Activated CD8-positive, alpha-beta T cell treated with anti-CD3 and anti-CD28 coated beads, Interleukin-2, amount 10 ng/mL, durations not matched to agents 7 days and 5 days (primary cell): ENCODE measurements at regions not wholly inside any gene's neighbourhood (a gene's known extent, or its start where the extent isn't known, plus 50 kb on each side); places are given as distances from the start of the nearest gene placed in this dataset.

Experiments
- ATAC-seq: fragments of 150-1000 bp; cut with Tn5 transposase; one replicate; pipeline ENCODE4 v1.10.0; 2021; ENCODE audit warnings: moderate library complexity
- CTCF ChIA-PET: fragments of 350-600 bp; sonication (Branson Sonifier 250); formaldehyde crosslinking; loops from one replicate; lab custom pipeline; 2021; ENCODE audit warnings: antibody characterized with exemption; lab: Charles Lee
- POLR2A ChIA-PET: fragments of 350-600 bp; sonication (Branson Sonifier 250); formaldehyde crosslinking; loops from one replicate; lab custom pipeline; 2021; ENCODE audit warnings: antibody characterized with exemption; lab: Charles Lee
- DNase-seq: peaks from one replicate; pipeline ENCODE4 v3.0.0-alpha.2; 2020
- H3K27ac Mint-ChIP-seq: one replicate; pipeline ENCODE4 v1.8.0; 2021; ENCODE audit warnings: mild to moderate bottlenecking, mixed read lengths
- H3K27me3 Mint-ChIP-seq: one replicate; pipeline ENCODE4 v1.8.0; 2021; ENCODE audit warnings: low read depth, mixed read lengths
- H3K36me3 Mint-ChIP-seq: one replicate; pipeline ENCODE4 v1.8.0; 2021; ENCODE audit warnings: low read depth, mixed read lengths
- H3K4me1 Mint-ChIP-seq: one replicate; pipeline ENCODE4 v1.8.0; 2021; ENCODE audit warnings: low read depth, mixed read lengths
- H3K4me3 Mint-ChIP-seq: one replicate; pipeline ENCODE4 v1.8.0; 2021; ENCODE audit warnings: mild to moderate bottlenecking, mixed read lengths
- H3K9me3 Mint-ChIP-seq: one replicate; pipeline ENCODE4 v1.8.0; 2022; ENCODE audit warnings: mixed read lengths; ENCODE audit not compliant: insufficient read depth

DNA sequence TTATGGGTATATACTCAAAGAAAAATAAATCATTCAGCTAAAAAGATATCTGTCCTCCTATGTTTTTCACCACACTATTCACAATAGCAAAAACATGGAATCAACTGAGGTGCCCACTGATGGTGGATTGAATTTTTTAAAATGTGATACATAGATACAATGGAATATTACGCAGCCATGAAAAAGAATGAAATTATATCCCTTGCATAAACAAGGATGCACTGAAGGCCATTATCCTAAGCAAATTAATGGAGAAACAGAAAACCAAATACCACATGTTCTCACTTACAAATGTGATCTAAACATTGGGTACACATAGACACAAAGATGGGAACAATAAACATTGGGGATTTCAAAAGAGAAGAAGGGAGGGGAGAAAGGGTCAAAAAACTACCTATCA, 964.2 kb upstream of the IGFBP7 start:
- Mint-ChIP-seq H3K9me3 (peaks cover 8% of the 10 kb centered on the region), H3K4me1 (no peaks in the 10 kb centered on the region), H3K36me3 (no peaks in the 10 kb centered on the region), H3K27me3 (no peaks in the 10 kb centered on the region), H3K27ac (no peak overlapping the region), H3K4me3 (no peak overlapping the region)
- DNase-seq = no peak
- POLR2A ChIA-PET = no interaction called here
- CTCF ChIA-PET = no interaction called here
- no peak for ATAC-seq

DNA sequence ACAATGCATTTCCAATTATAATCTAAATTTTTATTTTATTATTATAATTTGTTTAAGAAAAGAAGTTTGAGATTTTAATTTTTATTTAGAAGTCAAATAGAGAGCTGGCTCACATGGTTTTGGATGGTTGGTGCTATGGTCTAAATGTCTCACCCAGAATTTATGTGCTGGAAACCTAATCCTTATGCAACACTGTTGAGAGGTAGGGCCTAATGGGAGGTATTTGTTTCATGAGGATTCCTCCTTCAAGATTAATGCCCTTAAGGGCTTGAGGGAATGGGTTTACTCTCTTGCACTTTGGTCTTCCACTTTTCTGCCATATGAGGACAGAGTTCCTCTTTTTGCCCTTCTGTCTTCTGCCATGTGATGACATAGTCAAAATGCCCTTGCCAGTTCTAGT, 960.5 kb upstream of the IGFBP7 start:
- H3K9me3 Mint-ChIP-seq = peaks cover 8% of the 10 kb centered on the region
- H3K4me1 Mint-ChIP-seq = no peaks in the 10 kb centered on the region
- ATAC-seq (no peak), DNase-seq (no peak)
- ChIA-PET POLR2A (no interaction called here), CTCF (no interaction called here)
- no peaks in the 10 kb centered on the region for H3K36me3 Mint-ChIP-seq
- H3K27ac Mint-ChIP-seq = no peak overlapping the region
- H3K27me3 Mint-ChIP-seq = no peaks in the 10 kb centered on the region
- no peak overlapping the region for H3K4me3 Mint-ChIP-seq

DNA sequence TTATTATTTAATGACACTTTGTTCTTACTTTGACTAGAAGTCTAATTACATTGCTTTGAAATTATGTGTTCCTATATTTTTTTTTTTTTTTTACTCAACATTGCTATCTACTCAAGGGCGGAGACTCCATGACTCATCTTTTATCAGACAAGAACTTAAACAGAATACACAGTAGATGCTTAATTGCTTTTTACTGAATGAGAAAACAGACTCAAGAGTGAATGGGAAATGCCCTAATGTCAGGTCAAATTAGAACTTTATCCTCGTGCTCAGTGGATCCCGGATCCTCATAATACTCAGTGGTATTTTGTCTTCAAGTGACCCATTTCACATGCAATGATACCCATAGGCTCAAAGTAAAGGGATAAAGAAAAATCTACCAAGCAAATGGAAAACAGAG, 954.5 kb upstream of the IGFBP7 start:
- Mint-ChIP-seq H3K27me3 (no peaks in the 10 kb centered on the region), H3K27ac (no peak overlapping the region), H3K9me3 (no peaks in the 10 kb centered on the region), H3K4me3 (no peak overlapping the region), H3K4me1 (no peaks in the 10 kb centered on the region), H3K36me3 (no peaks in the 10 kb centered on the region)
- no peak for ATAC-seq
- DNase-seq = no peak
- POLR2A ChIA-PET = no interaction called here
- CTCF ChIA-PET = interaction anchor here (1.3 kb wide), 1 partner anchor 901 kb away, joined by 4 read pairs; no protein-coding TSS in a partner anchor

DNA sequence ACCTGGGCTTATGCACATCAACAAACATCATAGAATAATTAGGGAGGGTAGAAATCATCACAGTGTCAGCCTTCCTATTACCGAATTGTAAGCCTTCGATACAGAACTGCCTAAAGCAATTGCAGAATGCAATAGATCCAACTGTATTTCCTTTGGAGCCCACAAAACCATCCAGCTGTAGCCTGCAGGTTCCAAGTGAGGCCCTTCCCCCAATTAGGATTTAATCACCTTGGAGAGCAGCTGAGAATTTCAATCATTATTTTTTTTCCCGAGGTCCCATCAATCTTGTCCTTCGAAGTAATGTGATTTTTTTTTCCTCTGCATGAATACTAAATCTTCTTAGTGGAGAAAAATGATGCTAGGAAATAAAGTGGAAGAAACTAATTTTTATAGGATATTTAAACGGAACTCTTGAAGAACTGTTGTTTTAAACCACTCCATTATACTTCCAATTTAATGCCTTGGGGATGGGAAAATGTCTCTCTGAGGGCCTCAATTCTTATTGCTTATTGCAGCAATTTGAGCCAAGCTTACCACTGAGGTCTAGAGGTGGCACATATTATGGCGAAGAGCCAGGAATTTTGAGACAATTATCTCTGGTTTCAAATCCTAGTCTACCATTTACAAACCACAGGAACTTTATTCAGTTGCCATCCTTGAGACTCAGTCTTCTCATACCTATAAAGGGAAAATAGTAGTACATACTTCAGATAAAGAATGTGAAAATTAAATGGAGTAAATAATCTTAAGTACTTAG, 953.4 kb upstream of the IGFBP7 start:
- Mint-ChIP-seq H3K4me1 (no peaks in the 10 kb centered on the region), H3K9me3 (no peaks in the 10 kb centered on the region), H3K36me3 (no peaks in the 10 kb centered on the region), H3K4me3 (no peak overlapping the region), H3K27ac (no peak overlapping the region), H3K27me3 (no peaks in the 10 kb centered on the region)
- CTCF ChIA-PET = interaction anchor here (1.3 kb wide), 1 partner anchor 900 kb away, joined by 4 read pairs; no protein-coding TSS in a partner anchor
- no peak for ATAC-seq
- POLR2A ChIA-PET = no interaction called here
- DNase-seq = no peak

DNA sequence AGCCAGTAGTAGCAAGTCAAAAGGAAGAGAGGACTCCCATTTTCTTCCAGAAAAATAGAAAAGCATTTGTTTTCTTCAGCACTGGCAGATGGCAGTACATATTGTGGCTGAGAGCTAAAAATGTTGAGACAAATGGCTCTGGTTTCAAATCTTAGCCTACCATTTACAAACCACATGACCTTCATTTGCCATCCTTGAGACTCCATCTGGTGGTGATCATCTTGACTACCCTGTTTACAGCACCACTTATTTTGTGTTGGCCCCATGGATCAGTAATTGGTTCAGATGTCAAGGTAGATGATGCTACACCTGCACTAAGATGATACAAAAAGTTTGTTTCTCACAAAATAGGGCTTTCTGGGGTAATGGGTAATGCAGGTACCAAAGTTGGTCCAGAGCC, 951.8 kb upstream of the IGFBP7 start:
- no peak overlapping the region for H3K4me3 Mint-ChIP-seq
- ChIA-PET POLR2A (no interaction called here), CTCF (no interaction called here)
- no peak overlapping the region for H3K27ac Mint-ChIP-seq
- ATAC-seq (no peak), DNase-seq (no peak)
- H3K27me3 Mint-ChIP-seq = no peaks in the 10 kb centered on the region
- H3K4me1 Mint-ChIP-seq = no peaks in the 10 kb centered on the region
- H3K36me3 Mint-ChIP-seq = no peaks in the 10 kb centered on the region
- H3K9me3 Mint-ChIP-seq = no peaks in the 10 kb centered on the region

DNA sequence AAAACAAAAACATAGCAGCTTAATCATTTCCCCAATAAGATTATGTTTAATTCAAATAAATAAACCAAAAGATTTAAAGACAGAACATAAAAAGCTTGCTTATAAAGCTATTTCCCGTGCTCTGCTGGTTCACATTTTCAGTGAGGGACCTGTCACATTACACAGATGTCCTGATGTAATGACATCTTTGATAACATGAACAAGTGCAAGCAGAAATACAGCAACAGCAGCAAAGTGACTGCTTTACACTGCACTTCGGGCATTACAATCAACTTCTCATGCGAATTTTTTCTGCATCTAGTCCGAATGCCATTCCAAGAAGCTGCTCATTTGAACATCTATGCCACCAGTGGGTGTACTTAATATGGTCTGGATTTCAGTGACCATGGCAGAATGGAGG, 940.3 kb upstream of the IGFBP7 start:
- no peaks in the 10 kb centered on the region for H3K27me3 Mint-ChIP-seq

DNA sequence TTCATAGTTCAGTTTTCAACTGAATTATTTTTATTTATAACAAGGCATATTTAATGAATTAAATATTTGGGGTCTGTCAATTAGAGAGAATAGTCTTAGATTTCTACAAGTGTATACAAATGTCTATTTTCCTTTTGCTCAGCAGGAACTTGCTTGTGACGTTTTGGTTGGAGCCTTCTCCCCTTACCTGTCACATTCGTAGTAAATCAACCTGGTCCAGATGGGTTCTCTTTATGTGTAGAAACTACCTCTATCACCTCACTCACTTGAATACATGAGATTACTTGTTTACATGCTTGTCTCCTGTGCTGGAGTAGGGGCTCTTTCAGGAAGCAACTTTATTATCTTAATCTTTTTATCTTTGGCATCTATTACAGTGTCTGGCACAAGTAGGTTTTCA, 938.3 kb upstream of the IGFBP7 start:
- H3K4me1 Mint-ChIP-seq = no peaks in the 10 kb centered on the region
- H3K27ac Mint-ChIP-seq = no peak overlapping the region
- no peaks in the 10 kb centered on the region for H3K27me3 Mint-ChIP-seq
- DNase-seq (no peak), ATAC-seq (no peak)
- no peak overlapping the region for H3K4me3 Mint-ChIP-seq
- H3K9me3 Mint-ChIP-seq = peaks cover 12% of the 10 kb centered on the region
- POLR2A ChIA-PET = no interaction called here
- H3K36me3 Mint-ChIP-seq = no peaks in the 10 kb centered on the region
- CTCF ChIA-PET = no interaction called here

More for the DNA sequence above, 940.3 kb upstream of the IGFBP7 start:
- no peak overlapping the region for H3K4me3 Mint-ChIP-seq
- H3K27ac Mint-ChIP-seq = no peak overlapping the region
- no peaks in the 10 kb centered on the region for H3K36me3 Mint-ChIP-seq
- ATAC-seq = no peak
- H3K4me1 Mint-ChIP-seq = no peaks in the 10 kb centered on the region
- ChIA-PET POLR2A (no interaction called here), CTCF (no interaction called here)
- DNase-seq = no peak
- H3K9me3 Mint-ChIP-seq = peaks cover 12% of the 10 kb centered on the region

DNA sequence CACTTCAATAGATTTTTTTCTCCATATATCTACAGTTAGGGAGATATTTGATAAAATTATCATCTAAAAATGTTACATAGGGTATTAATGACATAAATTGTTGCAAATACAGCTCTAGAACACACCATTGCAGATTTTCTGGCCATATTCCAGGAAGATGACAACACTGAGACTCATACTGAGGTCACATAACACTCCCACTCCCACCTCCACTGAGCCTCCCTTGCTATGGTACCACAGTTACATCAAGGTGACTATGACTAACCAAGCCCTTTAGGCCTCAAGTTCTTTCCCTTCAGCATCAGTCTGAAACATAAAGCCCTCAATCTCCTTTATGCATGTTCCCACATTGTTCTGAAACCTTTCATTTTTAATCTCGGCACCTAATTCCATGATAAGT, 932.0 kb upstream of the IGFBP7 start:
- Mint-ChIP-seq H3K4me1 (no peaks in the 10 kb centered on the region), H3K27ac (no peak overlapping the region), H3K4me3 (no peak overlapping the region), H3K36me3 (no peaks in the 10 kb centered on the region), H3K9me3 (peaks cover 1% of the 10 kb centered on the region), H3K27me3 (no peaks in the 10 kb centered on the region)
- CTCF ChIA-PET = interaction anchor here (0.6 kb wide), 1 partner anchor 140 kb away, joined by 3 read pairs; no protein-coding TSS in a partner anchor
- DNase-seq (no peak), ATAC-seq (no peak)
- POLR2A ChIA-PET = no interaction called here

DNA sequence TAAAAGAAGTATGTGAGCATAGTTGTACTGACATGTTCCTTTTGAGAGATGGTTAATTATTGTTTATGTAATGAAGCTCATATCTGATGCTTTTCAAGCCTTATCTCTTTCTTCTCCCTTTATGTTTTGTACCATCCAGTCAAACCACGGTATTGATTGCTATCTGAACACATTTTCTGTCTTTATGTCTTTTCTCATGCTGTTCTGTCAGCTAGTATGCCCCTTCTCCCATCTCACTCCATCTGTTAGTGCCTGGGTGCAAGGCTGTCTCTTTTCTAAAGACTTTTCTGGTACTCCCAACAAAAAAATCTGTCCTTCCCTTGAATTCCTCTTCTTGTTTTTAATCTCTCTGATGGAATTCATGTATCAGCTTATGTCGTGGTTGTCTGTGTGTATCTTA, 883.8 kb upstream of the IGFBP7 start:
- Mint-ChIP-seq H3K27ac (no peak overlapping the region), H3K27me3 (no peaks in the 10 kb centered on the region), H3K4me3 (no peak overlapping the region), H3K4me1 (no peaks in the 10 kb centered on the region), H3K9me3 (peaks cover 12% of the 10 kb centered on the region), H3K36me3 (no peaks in the 10 kb centered on the region)
- ATAC-seq (no peak), DNase-seq (no peak)
- CTCF ChIA-PET = no interaction called here
- POLR2A ChIA-PET = no interaction called here

DNA sequence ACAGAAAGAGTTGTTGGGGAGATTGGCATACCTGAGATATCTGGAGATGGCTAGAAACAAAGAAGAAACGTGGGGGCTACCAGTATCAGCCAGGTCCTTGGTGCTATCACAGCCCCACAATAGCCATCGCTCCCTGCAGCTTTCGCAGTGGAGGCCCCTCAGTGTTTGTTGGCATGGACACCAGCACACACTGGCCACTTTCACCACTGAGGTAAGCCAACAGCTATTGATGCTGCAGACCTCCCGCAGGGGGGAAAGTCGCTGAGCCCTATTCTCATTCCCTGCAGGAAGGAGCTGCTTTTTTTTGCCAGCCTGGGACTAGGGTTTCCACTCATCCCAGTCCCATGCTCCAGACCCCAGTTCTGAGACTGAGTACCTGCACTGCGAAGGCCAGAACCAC, 879.2 kb upstream of the IGFBP7 start:
- Mint-ChIP-seq H3K27ac (no peak overlapping the region), H3K4me1 (no peaks in the 10 kb centered on the region), H3K27me3 (no peaks in the 10 kb centered on the region), H3K4me3 (no peak overlapping the region), H3K36me3 (no peaks in the 10 kb centered on the region), H3K9me3 (peaks cover 4% of the 10 kb centered on the region)
- ChIA-PET POLR2A (no interaction called here), CTCF (no interaction called here)
- no peak for ATAC-seq
- DNase-seq = no peak

DNA sequence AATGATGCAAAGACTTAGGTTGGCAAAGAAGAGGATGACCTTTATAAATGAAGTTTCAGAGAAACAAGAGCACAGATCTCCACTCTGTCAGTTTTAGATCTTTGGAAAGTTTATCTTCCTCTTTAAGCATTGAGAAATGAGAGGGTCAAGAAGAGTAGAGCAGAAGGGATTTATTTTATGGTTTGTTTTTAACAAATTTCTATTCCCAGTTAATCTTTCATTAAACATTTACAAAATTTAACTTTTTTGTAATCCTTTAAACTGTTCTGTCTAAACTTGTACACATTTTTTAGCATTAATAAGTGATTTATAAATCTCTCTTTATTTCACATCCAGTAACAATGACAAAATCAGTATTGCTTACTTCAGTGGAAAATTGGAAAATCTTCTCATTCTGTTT, 875.0 kb upstream of the IGFBP7 start:
- Mint-ChIP-seq H3K9me3 (peaks cover 4% of the 10 kb centered on the region), H3K4me1 (no peaks in the 10 kb centered on the region), H3K36me3 (no peaks in the 10 kb centered on the region), H3K27me3 (no peaks in the 10 kb centered on the region), H3K4me3 (no peak overlapping the region), H3K27ac (no peak overlapping the region)
- ChIA-PET CTCF (no interaction called here), POLR2A (no interaction called here)
- no peak for ATAC-seq
- no peak for DNase-seq

DNA sequence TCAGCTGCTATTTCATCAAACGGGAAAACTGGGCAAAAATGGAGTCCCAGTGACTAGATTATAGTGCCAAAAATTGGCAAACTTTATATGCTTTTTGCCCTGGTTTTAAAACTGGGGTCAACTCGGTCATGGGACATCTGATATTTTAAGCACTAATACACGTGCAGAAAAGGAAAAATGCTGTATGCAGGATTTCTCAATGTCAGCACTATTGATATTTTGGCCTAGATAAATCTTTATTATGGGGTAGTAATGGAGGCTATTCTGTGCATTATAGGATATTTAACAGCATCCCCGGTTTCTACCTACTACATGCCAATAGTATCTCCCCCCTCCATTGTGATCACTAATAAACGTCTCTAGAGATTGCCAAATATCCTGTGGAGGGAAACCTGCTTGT, 870.9 kb upstream of the IGFBP7 start:
- POLR2A ChIA-PET = no interaction called here
- Mint-ChIP-seq H3K36me3 (no peaks in the 10 kb centered on the region), H3K4me1 (no peaks in the 10 kb centered on the region), H3K9me3 (no peaks in the 10 kb centered on the region), H3K27me3 (no peaks in the 10 kb centered on the region), H3K4me3 (no peak overlapping the region), H3K27ac (no peak overlapping the region)
- DNase-seq = no peak
- no peak for ATAC-seq
- CTCF ChIA-PET = no interaction called here

DNA sequence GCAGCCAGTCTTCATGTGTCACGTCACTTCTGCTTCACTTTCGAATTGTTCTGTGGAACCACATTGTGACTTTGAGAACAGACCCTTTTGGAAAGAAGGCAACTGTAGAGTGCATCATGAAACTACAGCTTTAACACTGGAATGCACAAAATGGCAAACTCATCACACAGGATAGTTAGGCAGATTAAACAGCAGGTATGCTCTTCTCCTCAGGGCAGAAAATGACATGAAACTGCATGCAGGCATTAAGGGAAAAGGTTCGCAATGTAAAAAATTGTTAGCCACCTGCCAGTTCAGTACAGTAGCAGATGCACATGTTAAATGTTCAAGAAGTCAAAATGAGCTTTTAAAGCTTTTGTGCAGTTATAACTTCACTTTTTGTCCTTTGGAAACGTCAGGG, 864.6 kb upstream of the IGFBP7 start:
- POLR2A ChIA-PET = no interaction called here

More for the DNA sequence above, 864.6 kb upstream of the IGFBP7 start:
- H3K4me3 Mint-ChIP-seq = no peak overlapping the region
- H3K27me3 Mint-ChIP-seq = no peaks in the 10 kb centered on the region
- no peak overlapping the region for H3K27ac Mint-ChIP-seq
- DNase-seq = no peak
- H3K4me1 Mint-ChIP-seq = no peaks in the 10 kb centered on the region
- H3K36me3 Mint-ChIP-seq = no peaks in the 10 kb centered on the region
- CTCF ChIA-PET = no interaction called here
- peaks cover 5% of the 10 kb centered on the region for H3K9me3 Mint-ChIP-seq
- no peak for ATAC-seq
